Keratinocyte (primary cell): ENCODE measurements at regions not wholly inside any gene's neighbourhood (a gene's known extent, or its start where the extent isn't known, plus 50 kb on each side); places are given as distances from the start of the nearest gene placed in this dataset.

Experiments used
- DNase-seq: peaks from one replicate; pipeline ENCODE4 v3.0.0-alpha.2; 2011; ENCODE audit warnings: low read depth, missing footprints, low spot score
- FAIRE-seq: peaks from 2 replicates; lab custom pipeline; 2011; peaks lifted over from hg19 to GRCh38; lab: Jason Lieb, UNC
- H2AFZ ChIP-seq: 2 replicates; pipeline ENCODE4 v1.6.0; 2012; ENCODE audit warnings: low read length, control low read depth, inconsistent platforms; ENCODE audit not compliant: control insufficient read depth
- H3K27ac ChIP-seq: 2 replicates; pipeline ENCODE4 v1.5.1; 2011; ENCODE audit warnings: low read length; ENCODE audit not compliant: control insufficient read depth, insufficient read depth
- H3K27me3 ChIP-seq: 3 replicates; pipeline ENCODE4 v1.6.0; 2011; ENCODE audit warnings: low read length; ENCODE audit not compliant: control insufficient read depth, insufficient read depth; ENCODE audit errors: extremely low read depth
- H3K36me3 ChIP-seq, 2 experiments: 2 replicates in 1 of 2; 3 replicates in 1 of 2; pipeline ENCODE4 v1.5.1; 2011; ENCODE audit warnings: low read length in 2 of 2, mild to moderate bottlenecking in 1 of 2; ENCODE audit not compliant: control insufficient read depth in 2 of 2, insufficient read depth in 2 of 2; ENCODE audit errors: extremely low read depth in 1 of 2
- H3K4me1 ChIP-seq: 3 replicates; pipeline ENCODE4 v1.5.1; 2011; ENCODE audit warnings: low read length; ENCODE audit not compliant: control insufficient read depth, insufficient read depth; ENCODE audit errors: extremely low read depth
- H3K4me2 ChIP-seq: 3 replicates; pipeline ENCODE4 v1.6.0; 2011; ENCODE audit warnings: low read depth, low read length; ENCODE audit not compliant: control insufficient read depth, insufficient read depth; ENCODE audit errors: extremely low read depth
- H3K4me3 ChIP-seq, 3 experiments: fragments of 200-600 bp in 1 of 3; sonication (generic) in 1 of 3; 2 replicates in 2 of 3; 3 replicates in 1 of 3; pipeline ENCODE4 v1.5.1; 2011 to 2016; ENCODE audit warnings: low read length in 3 of 3, mild to moderate bottlenecking in 3 of 3, control low read depth in 2 of 3, inconsistent platforms in 1 of 3, low read depth in 1 of 3, mixed read lengths in 1 of 3, mixed run types in 1 of 3, moderate library complexity in 1 of 3; ENCODE audit not compliant: control insufficient read depth in 2 of 3, insufficient read depth in 2 of 3; ENCODE audit errors: extremely low read depth in 1 of 3
- H3K79me2 ChIP-seq: 2 replicates; pipeline ENCODE4 v1.6.0; 2012; ENCODE audit warnings: low read length; ENCODE audit not compliant: control insufficient read depth, insufficient read depth
- H3K9ac ChIP-seq: 3 replicates; pipeline ENCODE4 v1.6.0; 2011; ENCODE audit warnings: low read length; ENCODE audit not compliant: control insufficient read depth, insufficient read depth; ENCODE audit errors: extremely low read depth
- H3K9me1 ChIP-seq: 3 replicates; pipeline ENCODE4 v1.6.0; 2011; ENCODE audit warnings: low read length; ENCODE audit not compliant: control insufficient read depth, insufficient read depth; ENCODE audit errors: extremely low read depth
- H3K9me3 ChIP-seq: 2 replicates; pipeline ENCODE4 v1.5.1; 2012; ENCODE audit warnings: low read depth, low read length; ENCODE audit not compliant: control insufficient read depth
- H4K20me1 ChIP-seq: 3 replicates; pipeline ENCODE4 v1.6.0; 2011; ENCODE audit warnings: low read length; ENCODE audit not compliant: control insufficient read depth, insufficient read depth; ENCODE audit errors: extremely low read depth
- EZH2 ChIP-seq: IDR thresholded peaks from one replicate; pipeline ENCODE4 v1.6.1; 2012; ENCODE audit warnings: inconsistent platforms, mild to moderate bottlenecking, low read length, moderate library complexity
- dilution Hi-C: fragments of 300-500 bp; cut with MboI; formaldehyde crosslinking; loops from one replicate; pipeline ENCODE4 v1.7.0; 2020; ENCODE audit warnings: low sequenced_read_pairs; ENCODE audit not compliant: extremely low pct_ligation_motif_present
- TF ChIP-seq, protein P1 (sequence below), 3 experiments: IDR thresholded peaks in 1 of 3; conservative IDR thresholded peaks in 1 of 3; optimal IDR thresholded peaks in 1 of 3; 2 replicates in 2 of 3; 3 replicates in 1 of 3; pipeline versions ENCODE3 to v1.5.1; 2011; ENCODE audit warnings: low read length in 3 of 3, mild to moderate bottlenecking in 3 of 3, moderate library complexity in 2 of 3, control low read depth in 1 of 3, inconsistent platforms in 1 of 3; ENCODE audit not compliant: insufficient read depth in 2 of 3; ENCODE audit errors: extremely low read depth in 1 of 3

GRCh38 chr14:96956464-96957239 is 159.5 kb downstream of the VRK1 start:
- no peaks in the 10 kb centered on the region for H4K20me1 ChIP-seq
- H3K9me3 ChIP-seq: no peaks in the 10 kb centered on the region
- no peaks in the 10 kb centered on the region for H3K4me1 ChIP-seq
- no peaks in the 10 kb centered on the region for H3K9me1 ChIP-seq
- FAIRE-seq (no peak), DNase-seq (no peak)
- no peaks in the 10 kb centered on the region for H3K27me3 ChIP-seq
- TF ChIP-seq, protein P1, sequence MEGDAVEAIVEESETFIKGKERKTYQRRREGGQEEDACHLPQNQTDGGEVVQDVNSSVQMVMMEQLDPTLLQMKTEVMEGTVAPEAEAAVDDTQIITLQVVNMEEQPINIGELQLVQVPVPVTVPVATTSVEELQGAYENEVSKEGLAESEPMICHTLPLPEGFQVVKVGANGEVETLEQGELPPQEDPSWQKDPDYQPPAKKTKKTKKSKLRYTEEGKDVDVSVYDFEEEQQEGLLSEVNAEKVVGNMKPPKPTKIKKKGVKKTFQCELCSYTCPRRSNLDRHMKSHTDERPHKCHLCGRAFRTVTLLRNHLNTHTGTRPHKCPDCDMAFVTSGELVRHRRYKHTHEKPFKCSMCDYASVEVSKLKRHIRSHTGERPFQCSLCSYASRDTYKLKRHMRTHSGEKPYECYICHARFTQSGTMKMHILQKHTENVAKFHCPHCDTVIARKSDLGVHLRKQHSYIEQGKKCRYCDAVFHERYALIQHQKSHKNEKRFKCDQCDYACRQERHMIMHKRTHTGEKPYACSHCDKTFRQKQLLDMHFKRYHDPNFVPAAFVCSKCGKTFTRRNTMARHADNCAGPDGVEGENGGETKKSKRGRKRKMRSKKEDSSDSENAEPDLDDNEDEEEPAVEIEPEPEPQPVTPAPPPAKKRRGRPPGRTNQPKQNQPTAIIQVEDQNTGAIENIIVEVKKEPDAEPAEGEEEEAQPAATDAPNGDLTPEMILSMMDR (optimal IDR thresholded peaks at IDR 0.05 in 1 of 3, IDR thresholded peaks at IDR 0.05 in 1 of 3, conservative IDR thresholded peaks at IDR 0.05 in 1 of 3; ENCODE audit: extremely low read depth in 1 of 3, insufficient read depth in 2 of 3, low read length in 3 of 3): no peak
- H3K79me2 ChIP-seq: no peaks in the 10 kb centered on the region
- no peak overlapping the region for H3K9ac ChIP-seq
- no peak overlapping the region for H3K27ac ChIP-seq
- H3K36me3 ChIP-seq: no peaks in the 10 kb centered on the region
- H2AFZ ChIP-seq: no peak overlapping the region
- no peak overlapping the region for H3K4me2 ChIP-seq
- H3K4me3 ChIP-seq: no peak overlapping the region
- dilution Hi-C loops: no loop called here

- Histone ChIP-seq H2AFZ (no peak overlapping the region), H3K4me3 (no peak overlapping the region), H3K27ac (no peak overlapping the region), H3K4me2 (no peak overlapping the region), H4K20me1 (no peaks in the 10 kb centered on the region), H3K4me1 (no peaks in the 10 kb centered on the region), H3K9ac (no peak overlapping the region), H3K36me3 (no peaks in the 10 kb centered on the region), H3K27me3 (no peaks in the 10 kb centered on the region), H3K9me3 (no peaks in the 10 kb centered on the region), H3K9me1 (no peaks in the 10 kb centered on the region), H3K79me2 (no peaks in the 10 kb centered on the region)
- dilution Hi-C loops: no loop called here
- DNase-seq (no peak), FAIRE-seq (no peak)
- no peak for TF ChIP-seq EZH2
- TF ChIP-seq, protein P1 (optimal IDR thresholded peaks at IDR 0.05 in 1 of 3, IDR thresholded peaks at IDR 0.05 in 1 of 3, conservative IDR thresholded peaks at IDR 0.05 in 1 of 3; ENCODE audit: extremely low read depth in 1 of 3, insufficient read depth in 2 of 3, low read length in 3 of 3): no peak
Measured at GRCh38 chr14:96958057-96958456, 160.9 kb downstream of the VRK1 start.
